HL-60 (cell line): ENCODE measurements at regions not wholly inside any gene's neighbourhood (a gene's known extent, or its start where the extent isn't known, plus 50 kb on each side); places are given as distances from the start of the nearest gene placed in this dataset.

Source experiments
- DNase-seq, 2 experiments: peaks; one replicate each; pipeline ENCODE4 v3.0.0-alpha.2; 2010 to 2020; ENCODE audit warnings: low read depth in 1 of 2, low spot score in 1 of 2
- H3K27ac ChIP-seq: fragments of 250-450 bp; sonication (Bioruptor Pico); replicated peaks from 2 replicates; pipeline ENCODE4 v1.5.1; 2020; ENCODE audit warnings: mild to moderate bottlenecking, moderate library complexity
- H3K27me3 ChIP-seq: fragments of 250-450 bp; sonication (Bioruptor Pico); 2 replicates; pipeline ENCODE4 v1.5.1; 2021; ENCODE audit warnings: mild to moderate bottlenecking, moderate library complexity; ENCODE audit not compliant: insufficient read depth, poor library complexity, severe bottlenecking
- H3K4me3 ChIP-seq: replicated peaks from 2 replicates; pipeline ENCODE4 v1.5.1; 2011; ENCODE audit warnings: mild to moderate bottlenecking, control low read depth, low read length; ENCODE audit not compliant: insufficient read depth
- CTCF ChIP-seq: IDR thresholded peaks from one replicate; pipeline ENCODE4 v1.5.1; 2011; ENCODE audit warnings: low read length, control low read depth, inconsistent platforms; ENCODE audit not compliant: insufficient read depth
- GABPA ChIP-seq: IDR thresholded peaks from 2 replicates; pipeline ENCODE4 v1.6.1; 2012; ENCODE audit warnings: low read depth
- POLR2AphosphoS5 ChIP-seq: IDR thresholded peaks from 2 replicates; pipeline ENCODE4 v1.6.1; 2012; ENCODE audit warnings: low read depth
- REST ChIP-seq: IDR thresholded peaks from 2 replicates; pipeline ENCODE4 v1.6.1; 2012; ENCODE audit warnings: low read depth; ENCODE audit not compliant: insufficient replicate concordance
- SPI1 ChIP-seq: IDR thresholded peaks from 2 replicates; pipeline ENCODE4 v1.6.1; 2012; ENCODE audit warnings: low read depth, mild to moderate bottlenecking, borderline replicate concordance

- no peak overlapping the region for H3K4me3 ChIP-seq
- no peaks in the 10 kb centered on the region for H3K27me3 ChIP-seq
- no peak overlapping the region for H3K27ac ChIP-seq
- TF ChIP-seq CTCF (no peak), POLR2AphosphoS5 (no peak), GABPA (no peak), SPI1 (no peak), REST (no peak)
- no peak for DNase-seq
Observed at GRCh38 chr4:85407546-85407945, 67.4 kb upstream of the ARHGAP24 start.

- Histone ChIP-seq H3K4me3 (no peak overlapping the region), H3K27ac (no peak overlapping the region), H3K27me3 (no peaks in the 10 kb centered on the region)
- no peak for TF ChIP-seq REST
- no peak for TF ChIP-seq CTCF
- no peak for TF ChIP-seq GABPA
- TF ChIP-seq POLR2AphosphoS5: no peak
- no peak for TF ChIP-seq SPI1
- DNase-seq: no peak
Observed at GRCh38 chr4:85408301-85408700, 66.6 kb upstream of the ARHGAP24 start.

- no peak overlapping the region for H3K4me3 ChIP-seq
- TF ChIP-seq GABPA: no peak
- no peak for TF ChIP-seq POLR2AphosphoS5
- no peak for TF ChIP-seq SPI1
- TF ChIP-seq CTCF: no peak
- TF ChIP-seq REST: no peak
- H3K27me3 ChIP-seq: no peaks in the 10 kb centered on the region
- H3K27ac ChIP-seq: no peak overlapping the region
- DNase-seq: no peak
Observed at GRCh38 chr4:85409251-85409650, 65.7 kb upstream of the ARHGAP24 start.
